ENCODE measurements at regions not wholly inside any gene's neighbourhood (a gene's known extent, or its start where the extent isn't known, plus 50 kb on each side); places are given as distances from the start of the nearest gene placed in this dataset.

DNA sequence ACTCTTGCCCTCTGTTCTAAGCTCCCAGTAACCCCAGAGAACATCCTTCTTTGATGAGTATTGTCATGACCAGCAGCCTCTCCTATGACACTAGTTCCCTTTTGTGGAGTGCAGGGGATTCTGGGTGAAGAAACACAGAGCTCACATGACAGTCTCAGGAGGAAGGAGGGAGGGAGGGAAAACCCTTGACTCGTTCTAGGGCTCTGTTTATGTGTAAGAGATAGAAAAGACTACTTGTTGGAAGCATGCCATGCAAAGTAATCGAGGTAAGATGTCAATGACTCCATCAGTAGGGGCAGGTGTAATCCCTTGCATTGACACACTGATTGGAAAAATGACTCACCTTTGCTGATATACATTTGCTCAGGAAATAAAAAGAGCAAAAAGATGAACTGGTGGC is 190.2 kb upstream of the ELL2 start:
- no peak for TF ChIP-seq CTCF (IDR thresholded peaks at IDR 0.05; ENCODE audit: insufficient read depth, low read length)
- TF ChIP-seq, protein P1, sequence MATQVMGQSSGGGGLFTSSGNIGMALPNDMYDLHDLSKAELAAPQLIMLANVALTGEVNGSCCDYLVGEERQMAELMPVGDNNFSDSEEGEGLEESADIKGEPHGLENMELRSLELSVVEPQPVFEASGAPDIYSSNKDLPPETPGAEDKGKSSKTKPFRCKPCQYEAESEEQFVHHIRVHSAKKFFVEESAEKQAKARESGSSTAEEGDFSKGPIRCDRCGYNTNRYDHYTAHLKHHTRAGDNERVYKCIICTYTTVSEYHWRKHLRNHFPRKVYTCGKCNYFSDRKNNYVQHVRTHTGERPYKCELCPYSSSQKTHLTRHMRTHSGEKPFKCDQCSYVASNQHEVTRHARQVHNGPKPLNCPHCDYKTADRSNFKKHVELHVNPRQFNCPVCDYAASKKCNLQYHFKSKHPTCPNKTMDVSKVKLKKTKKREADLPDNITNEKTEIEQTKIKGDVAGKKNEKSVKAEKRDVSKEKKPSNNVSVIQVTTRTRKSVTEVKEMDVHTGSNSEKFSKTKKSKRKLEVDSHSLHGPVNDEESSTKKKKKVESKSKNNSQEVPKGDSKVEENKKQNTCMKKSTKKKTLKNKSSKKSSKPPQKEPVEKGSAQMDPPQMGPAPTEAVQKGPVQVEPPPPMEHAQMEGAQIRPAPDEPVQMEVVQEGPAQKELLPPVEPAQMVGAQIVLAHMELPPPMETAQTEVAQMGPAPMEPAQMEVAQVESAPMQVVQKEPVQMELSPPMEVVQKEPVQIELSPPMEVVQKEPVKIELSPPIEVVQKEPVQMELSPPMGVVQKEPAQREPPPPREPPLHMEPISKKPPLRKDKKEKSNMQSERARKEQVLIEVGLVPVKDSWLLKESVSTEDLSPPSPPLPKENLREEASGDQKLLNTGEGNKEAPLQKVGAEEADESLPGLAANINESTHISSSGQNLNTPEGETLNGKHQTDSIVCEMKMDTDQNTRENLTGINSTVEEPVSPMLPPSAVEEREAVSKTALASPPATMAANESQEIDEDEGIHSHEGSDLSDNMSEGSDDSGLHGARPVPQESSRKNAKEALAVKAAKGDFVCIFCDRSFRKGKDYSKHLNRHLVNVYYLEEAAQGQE (IDR thresholded peaks at IDR 0.05; ENCODE audit: insufficient replicate concordance, low read depth) = no peak
